ENCODE measurements at regions not wholly inside any gene's neighbourhood (a gene's known extent, or its start where the extent isn't known, plus 50 kb on each side); places are given as distances from the start of the nearest gene placed in this dataset.
"Not testable (repeated sequence)": the region's sequence is repeated elsewhere in the genome, so short reads cannot be mapped to it uniquely, and the experiment has no call there.

GRCh38 chr21:31583937-31584336 is 75.6 kb upstream of the SOD1 start:
- not testable (repeated sequence) for TF ChIP-seq CTCF (IDR thresholded peaks at IDR 0.05); REST (IDR thresholded peaks at IDR 0.05; ENCODE audit: insufficient read depth in 1 of 2, low read depth in 2 of 2, low read length in 1 of 2)
